HEK293 (cell line): ENCODE measurements at regions not wholly inside any gene's neighbourhood (a gene's known extent, or its start where the extent isn't known, plus 50 kb on each side); places are given as distances from the start of the nearest gene placed in this dataset.

Experiments
- CTCF ChIA-PET: fragments of 350-600 bp; formaldehyde crosslinking; extraction: SDS; loops from one replicate; lab custom pipeline; 2021; ENCODE audit warnings: antibody characterized with exemption; lab: Yijun Ruan, JAX
- POLR2A ChIA-PET: fragments of 300-600 bp; formaldehyde crosslinking; extraction: SDS; loops from one replicate; lab custom pipeline; 2020; ENCODE audit warnings: antibody characterized with exemption, inconsistent platforms; lab: Yijun Ruan, JAX
- H3K27ac ChIP-seq: fragments of 200-500 bp; sonication (Bioruptor generic); 2 replicates; pipeline ENCODE4 v1.5.1; 2014; ENCODE audit warnings: low read depth, low read length, control low read depth, inconsistent platforms; ENCODE audit errors: extremely low read depth
- H3K36me3 ChIP-seq, 2 experiments: fragments of 200-500 bp in 1 of 2; sonication (Bioruptor generic) in 1 of 2; 1 replicate in 1 of 2; 2 replicates in 1 of 2; pipeline ENCODE4 v1.5.1; 2014 to 2017; ENCODE audit warnings: inconsistent platforms in 2 of 2, low read length in 2 of 2; ENCODE audit not compliant: control insufficient read depth in 2 of 2, insufficient read depth in 1 of 2
- H3K4me1 ChIP-seq: fragments of 200-500 bp; sonication (Bioruptor generic); 2 replicates; pipeline ENCODE4 v1.5.1; 2014; ENCODE audit warnings: mild to moderate bottlenecking, low read length, inconsistent platforms; ENCODE audit not compliant: control insufficient read depth, insufficient read depth
- H3K4me3 ChIP-seq: 2 replicates; pipeline ENCODE4 v1.5.1; 2011; ENCODE audit warnings: low read depth, mild to moderate bottlenecking, control low read depth, low read length, moderate library complexity
- H3K9me3 ChIP-seq: fragments of 200-500 bp; sonication (Bioruptor generic); 2 replicates; pipeline ENCODE4 v1.5.1; 2014; ENCODE audit warnings: low read depth, low read length, inconsistent platforms; ENCODE audit not compliant: control insufficient read depth, insufficient read depth
- BCL11B ChIP-seq: fragments of 450-650 bp; formaldehyde crosslinking; IDR thresholded peaks from 2 replicates; pipeline ENCODE4 v1.5.1; 2016; ENCODE audit warnings: low read depth, missing biosample characterization, missing genetic modification characterization
- GLI4 ChIP-seq: fragments of 450-650 bp; formaldehyde crosslinking; IDR thresholded peaks from 2 replicates; pipeline ENCODE4 v1.5.1; 2016; ENCODE audit warnings: missing biosample characterization, missing genetic modification characterization
- SP7 ChIP-seq: fragments of 450-650 bp; formaldehyde crosslinking; IDR thresholded peaks from 2 replicates; pipeline ENCODE4 v1.5.1; 2016; ENCODE audit warnings: missing biosample characterization, missing genetic modification characterization
- ZBTB20 ChIP-seq: fragments of 450-650 bp; formaldehyde crosslinking; IDR thresholded peaks from 2 replicates; pipeline ENCODE4 v1.5.1; 2016; ENCODE audit warnings: missing biosample characterization, missing genetic modification characterization
- ZFP41 ChIP-seq: fragments of 450-650 bp; formaldehyde crosslinking; IDR thresholded peaks from 2 replicates; pipeline ENCODE4 v1.5.1; 2016; ENCODE audit warnings: missing biosample characterization, missing genetic modification characterization, borderline replicate concordance
- ZNF174 ChIP-seq: fragments of 450-650 bp; formaldehyde crosslinking; IDR thresholded peaks from 2 replicates; pipeline ENCODE4 v1.5.0; 2017; ENCODE audit warnings: missing biosample characterization, mild to moderate bottlenecking, missing genetic modification characterization
- ZNF2 ChIP-seq: fragments of 450-650 bp; formaldehyde crosslinking; IDR thresholded peaks from 2 replicates; pipeline ENCODE4 v1.5.1; 2016; ENCODE audit warnings: missing biosample characterization, missing genetic modification characterization
- ZNF37A ChIP-seq: fragments of 450-650 bp; IDR thresholded peaks from 2 replicates; pipeline ENCODE4 v1.5.1; 2018; ENCODE audit warnings: missing biosample characterization, missing genetic modification characterization
- ZNF664 ChIP-seq: fragments of 450-650 bp; formaldehyde crosslinking; IDR thresholded peaks from 2 replicates; pipeline ENCODE4 v1.5.1; 2016; ENCODE audit warnings: missing biosample characterization, missing genetic modification characterization
- ZNF785 ChIP-seq: fragments of 450-650 bp; formaldehyde crosslinking; IDR thresholded peaks from 2 replicates; pipeline ENCODE4 v1.5.1; 2016; ENCODE audit warnings: missing biosample characterization, missing genetic modification characterization
- ZNF791 ChIP-seq: fragments of 450-650 bp; formaldehyde crosslinking; IDR thresholded peaks from 2 replicates; pipeline ENCODE4 v1.5.1; 2016; ENCODE audit warnings: missing biosample characterization, missing genetic modification characterization
- ZSCAN16 ChIP-seq: fragments of 450-650 bp; formaldehyde crosslinking; IDR thresholded peaks from 2 replicates; pipeline ENCODE4 v1.5.1; 2016; ENCODE audit warnings: missing biosample characterization, missing genetic modification characterization
- ZXDB ChIP-seq: fragments of 450-650 bp; formaldehyde crosslinking; IDR thresholded peaks from 2 replicates; pipeline ENCODE4 v1.5.1; 2016; ENCODE audit warnings: missing biosample characterization, missing genetic modification characterization
- TF ChIP-seq, protein P1 (sequence below): fragments of 450-650 bp; formaldehyde crosslinking; conservative IDR thresholded peaks from 2 replicates; pipeline ENCODE4 v1.5.1; 2016; ENCODE audit warnings: low read depth, missing biosample characterization, missing genetic modification characterization
- TF ChIP-seq, protein P2 (sequence below): fragments of 450-650 bp; formaldehyde crosslinking; IDR thresholded peaks from 2 replicates; pipeline ENCODE4 v1.5.1; 2016; ENCODE audit warnings: missing biosample characterization, missing genetic modification characterization, borderline replicate concordance
- TF ChIP-seq, protein P3 (sequence below): fragments of 450-650 bp; formaldehyde crosslinking; IDR thresholded peaks from 2 replicates; pipeline ENCODE4 v1.5.1; 2016; ENCODE audit warnings: missing biosample characterization, missing genetic modification characterization, borderline replicate concordance

DNA sequence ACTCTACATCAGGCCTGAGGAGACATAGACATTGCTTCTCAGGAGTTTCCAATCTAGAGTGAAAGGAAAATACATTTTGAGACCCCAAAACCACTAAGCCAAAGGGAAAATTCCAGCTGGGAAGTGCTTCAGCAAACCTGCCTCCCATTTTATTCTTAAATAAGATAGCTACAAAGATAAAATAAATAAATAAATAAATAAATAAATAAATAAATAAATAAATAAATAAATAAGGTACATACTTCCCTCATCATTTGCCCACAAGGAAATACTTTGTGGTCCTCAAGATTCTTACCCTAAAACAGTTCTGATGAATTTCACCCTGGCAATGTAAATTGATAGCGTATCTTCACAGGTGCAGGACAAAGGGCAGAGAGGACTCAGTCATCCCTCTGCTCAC lies 474.0 kb upstream of the ROBO1 start (continued):
- TF ChIP-seq, protein P1, sequence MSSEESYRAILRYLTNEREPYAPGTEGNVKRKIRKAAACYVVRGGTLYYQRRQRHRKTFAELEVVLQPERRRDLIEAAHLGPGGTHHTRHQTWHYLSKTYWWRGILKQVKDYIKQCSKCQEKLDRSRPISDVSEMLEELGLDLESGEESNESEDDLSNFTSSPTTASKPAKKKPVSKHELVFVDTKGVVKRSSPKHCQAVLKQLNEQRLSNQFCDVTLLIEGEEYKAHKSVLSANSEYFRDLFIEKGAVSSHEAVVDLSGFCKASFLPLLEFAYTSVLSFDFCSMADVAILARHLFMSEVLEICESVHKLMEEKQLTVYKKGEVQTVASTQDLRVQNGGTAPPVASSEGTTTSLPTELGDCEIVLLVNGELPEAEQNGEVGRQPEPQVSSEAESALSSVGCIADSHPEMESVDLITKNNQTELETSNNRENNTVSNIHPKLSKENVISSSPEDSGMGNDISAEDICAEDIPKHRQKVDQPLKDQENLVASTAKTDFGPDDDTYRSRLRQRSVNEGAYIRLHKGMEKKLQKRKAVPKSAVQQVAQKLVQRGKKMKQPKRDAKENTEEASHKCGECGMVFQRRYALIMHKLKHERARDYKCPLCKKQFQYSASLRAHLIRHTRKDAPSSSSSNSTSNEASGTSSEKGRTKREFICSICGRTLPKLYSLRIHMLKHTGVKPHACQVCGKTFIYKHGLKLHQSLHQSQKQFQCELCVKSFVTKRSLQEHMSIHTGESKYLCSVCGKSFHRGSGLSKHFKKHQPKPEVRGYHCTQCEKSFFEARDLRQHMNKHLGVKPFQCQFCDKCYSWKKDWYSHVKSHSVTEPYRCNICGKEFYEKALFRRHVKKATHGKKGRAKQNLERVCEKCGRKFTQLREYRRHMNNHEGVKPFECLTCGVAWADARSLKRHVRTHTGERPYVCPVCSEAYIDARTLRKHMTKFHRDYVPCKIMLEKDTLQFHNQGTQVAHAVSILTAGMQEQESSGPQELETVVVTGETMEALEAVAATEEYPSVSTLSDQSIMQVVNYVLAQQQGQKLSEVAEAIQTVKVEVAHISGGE (tag by site-specific recombination) = peak; percentile 55
- TF ChIP-seq ZBTB20 (tag by site-specific recombination) (no peak), ZNF664 (tag by site-specific recombination) (no peak), ZNF174 (no peak), ZNF785 (tag by site-specific recombination) (no peak), GLI4 (tag by site-specific recombination) (no peak)

DNA sequence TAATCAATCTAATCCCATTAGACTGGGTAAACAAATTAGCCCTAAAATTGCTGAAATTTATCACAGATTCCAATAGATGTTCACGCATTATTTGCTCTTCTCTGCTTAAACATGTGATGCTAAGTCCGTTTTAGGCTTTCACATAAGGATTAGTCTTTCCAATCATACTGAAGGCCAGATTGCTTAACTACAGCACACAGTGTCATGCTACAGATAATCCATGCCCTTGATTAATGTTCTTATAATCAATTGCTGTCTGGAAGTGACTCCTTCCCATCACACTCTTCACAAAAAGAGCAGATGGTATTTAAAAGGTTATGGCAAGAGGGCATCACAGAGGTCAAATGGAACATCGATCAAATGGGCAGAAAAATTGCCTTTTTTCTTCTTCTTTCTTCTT lies 471.5 kb upstream of the ROBO1 start:
- H3K27ac ChIP-seq = no peak overlapping the region
- TF ChIP-seq ZFP41 (tag by site-specific recombination) = no peak
- TF ChIP-seq ZSCAN16 = no peak
- TF ChIP-seq, protein P2, sequence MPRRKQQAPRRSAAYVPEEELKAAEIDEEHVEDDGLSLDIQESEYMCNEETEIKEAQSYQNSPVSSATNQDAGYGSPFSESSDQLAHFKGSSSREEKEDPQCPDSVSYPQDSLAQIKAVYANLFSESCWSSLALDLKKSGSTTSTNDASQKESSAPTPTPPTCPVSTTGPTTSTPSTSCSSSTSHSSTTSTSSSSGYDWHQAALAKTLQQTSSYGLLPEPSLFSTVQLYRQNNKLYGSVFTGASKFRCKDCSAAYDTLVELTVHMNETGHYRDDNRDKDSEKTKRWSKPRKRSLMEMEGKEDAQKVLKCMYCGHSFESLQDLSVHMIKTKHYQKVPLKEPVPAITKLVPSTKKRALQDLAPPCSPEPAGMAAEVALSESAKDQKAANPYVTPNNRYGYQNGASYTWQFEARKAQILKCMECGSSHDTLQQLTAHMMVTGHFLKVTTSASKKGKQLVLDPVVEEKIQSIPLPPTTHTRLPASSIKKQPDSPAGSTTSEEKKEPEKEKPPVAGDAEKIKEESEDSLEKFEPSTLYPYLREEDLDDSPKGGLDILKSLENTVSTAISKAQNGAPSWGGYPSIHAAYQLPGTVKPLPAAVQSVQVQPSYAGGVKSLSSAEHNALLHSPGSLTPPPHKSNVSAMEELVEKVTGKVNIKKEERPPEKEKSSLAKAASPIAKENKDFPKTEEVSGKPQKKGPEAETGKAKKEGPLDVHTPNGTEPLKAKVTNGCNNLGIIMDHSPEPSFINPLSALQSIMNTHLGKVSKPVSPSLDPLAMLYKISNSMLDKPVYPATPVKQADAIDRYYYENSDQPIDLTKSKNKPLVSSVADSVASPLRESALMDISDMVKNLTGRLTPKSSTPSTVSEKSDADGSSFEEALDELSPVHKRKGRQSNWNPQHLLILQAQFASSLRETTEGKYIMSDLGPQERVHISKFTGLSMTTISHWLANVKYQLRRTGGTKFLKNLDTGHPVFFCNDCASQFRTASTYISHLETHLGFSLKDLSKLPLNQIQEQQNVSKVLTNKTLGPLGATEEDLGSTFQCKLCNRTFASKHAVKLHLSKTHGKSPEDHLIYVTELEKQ (tag by site-specific recombination) = no peak
- no peak for TF ChIP-seq BCL11B (tag by site-specific recombination)
- TF ChIP-seq, all 188 proteins: peak for 0
- no peaks in the 10 kb centered on the region for H3K4me1 ChIP-seq
- no peaks in the 10 kb centered on the region for H3K9me3 ChIP-seq
- H3K4me3 ChIP-seq = no peak overlapping the region
- ChIA-PET CTCF (no interaction called here), POLR2A (no interaction called here)
- H3K36me3 ChIP-seq = no peaks in the 10 kb centered on the region

DNA sequence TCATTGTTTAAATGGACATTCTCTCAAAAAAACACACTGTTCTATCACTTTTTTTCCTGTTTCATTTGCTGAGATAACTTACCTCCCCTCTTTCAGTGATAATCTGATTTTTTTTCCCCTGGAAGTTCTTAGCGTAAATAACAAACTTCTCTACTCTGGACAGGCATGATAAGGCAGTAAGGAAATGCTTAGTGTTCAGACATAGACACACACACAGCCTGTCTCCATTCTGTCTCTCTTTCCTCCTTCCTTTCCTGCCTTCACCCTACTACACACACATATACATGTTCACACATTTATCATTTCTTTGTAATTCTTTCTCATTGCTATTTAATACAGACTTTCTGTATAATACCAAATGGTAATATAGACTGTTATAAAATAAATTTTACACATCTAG lies 470.8 kb upstream of the ROBO1 start:
- Histone ChIP-seq H3K4me1 (no peaks in the 10 kb centered on the region), H3K4me3 (no peak overlapping the region), H3K36me3 (no peaks in the 10 kb centered on the region), H3K9me3 (no peaks in the 10 kb centered on the region), H3K27ac (no peak overlapping the region)
- TF ChIP-seq ZNF791 (no peak), ZNF37A (tag by site-specific recombination) (no peak), ZSCAN16 (no peak), SP7 (no peak), ZNF2 (no peak), ZXDB (tag by site-specific recombination) (no peak)
- TF ChIP-seq, protein P3, sequence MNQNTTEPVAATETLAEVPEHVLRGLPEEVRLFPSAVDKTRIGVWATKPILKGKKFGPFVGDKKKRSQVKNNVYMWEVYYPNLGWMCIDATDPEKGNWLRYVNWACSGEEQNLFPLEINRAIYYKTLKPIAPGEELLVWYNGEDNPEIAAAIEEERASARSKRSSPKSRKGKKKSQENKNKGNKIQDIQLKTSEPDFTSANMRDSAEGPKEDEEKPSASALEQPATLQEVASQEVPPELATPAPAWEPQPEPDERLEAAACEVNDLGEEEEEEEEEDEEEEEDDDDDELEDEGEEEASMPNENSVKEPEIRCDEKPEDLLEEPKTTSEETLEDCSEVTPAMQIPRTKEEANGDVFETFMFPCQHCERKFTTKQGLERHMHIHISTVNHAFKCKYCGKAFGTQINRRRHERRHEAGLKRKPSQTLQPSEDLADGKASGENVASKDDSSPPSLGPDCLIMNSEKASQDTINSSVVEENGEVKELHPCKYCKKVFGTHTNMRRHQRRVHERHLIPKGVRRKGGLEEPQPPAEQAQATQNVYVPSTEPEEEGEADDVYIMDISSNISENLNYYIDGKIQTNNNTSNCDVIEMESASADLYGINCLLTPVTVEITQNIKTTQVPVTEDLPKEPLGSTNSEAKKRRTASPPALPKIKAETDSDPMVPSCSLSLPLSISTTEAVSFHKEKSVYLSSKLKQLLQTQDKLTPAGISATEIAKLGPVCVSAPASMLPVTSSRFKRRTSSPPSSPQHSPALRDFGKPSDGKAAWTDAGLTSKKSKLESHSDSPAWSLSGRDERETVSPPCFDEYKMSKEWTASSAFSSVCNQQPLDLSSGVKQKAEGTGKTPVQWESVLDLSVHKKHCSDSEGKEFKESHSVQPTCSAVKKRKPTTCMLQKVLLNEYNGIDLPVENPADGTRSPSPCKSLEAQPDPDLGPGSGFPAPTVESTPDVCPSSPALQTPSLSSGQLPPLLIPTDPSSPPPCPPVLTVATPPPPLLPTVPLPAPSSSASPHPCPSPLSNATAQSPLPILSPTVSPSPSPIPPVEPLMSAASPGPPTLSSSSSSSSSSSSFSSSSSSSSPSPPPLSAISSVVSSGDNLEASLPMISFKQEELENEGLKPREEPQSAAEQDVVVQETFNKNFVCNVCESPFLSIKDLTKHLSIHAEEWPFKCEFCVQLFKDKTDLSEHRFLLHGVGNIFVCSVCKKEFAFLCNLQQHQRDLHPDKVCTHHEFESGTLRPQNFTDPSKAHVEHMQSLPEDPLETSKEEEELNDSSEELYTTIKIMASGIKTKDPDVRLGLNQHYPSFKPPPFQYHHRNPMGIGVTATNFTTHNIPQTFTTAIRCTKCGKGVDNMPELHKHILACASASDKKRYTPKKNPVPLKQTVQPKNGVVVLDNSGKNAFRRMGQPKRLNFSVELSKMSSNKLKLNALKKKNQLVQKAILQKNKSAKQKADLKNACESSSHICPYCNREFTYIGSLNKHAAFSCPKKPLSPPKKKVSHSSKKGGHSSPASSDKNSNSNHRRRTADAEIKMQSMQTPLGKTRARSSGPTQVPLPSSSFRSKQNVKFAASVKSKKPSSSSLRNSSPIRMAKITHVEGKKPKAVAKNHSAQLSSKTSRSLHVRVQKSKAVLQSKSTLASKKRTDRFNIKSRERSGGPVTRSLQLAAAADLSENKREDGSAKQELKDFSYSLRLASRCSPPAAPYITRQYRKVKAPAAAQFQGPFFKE (tag by site-specific recombination) = no peak
- CTCF ChIA-PET = no interaction called here
- POLR2A ChIA-PET = no interaction called here
